ENCODE measurements at regions not wholly inside any gene's neighbourhood (a gene's known extent, or its start where the extent isn't known, plus 50 kb on each side); places are given as distances from the start of the nearest gene placed in this dataset.

GRCh38 chr7:54847921-54848320 lies 88.9 kb upstream of the SEC61G start:
- DNase-seq, result no peak

- no peak for DNase-seq
These were observed 97.8 kb upstream of the SEC61G start for GRCh38 chr7:54856856-54857255.

GRCh38 chr7:54857294-54857693 lies 98.3 kb upstream of the SEC61G start:
- DNase-seq, result no peak

GRCh38 chr7:54858008-54858692 lies 99.1 kb upstream of the SEC61G start:
- DNase-seq, result no peak

- no peak for DNase-seq
These were observed 100.1 kb upstream of the SEC61G start for GRCh38 chr7:54859066-54859465.

GRCh38 chr7:54859545-54859944 lies 100.5 kb upstream of the SEC61G start:
- no peak for DNase-seq

GRCh38 chr7:54860003-54860775 lies 101.2 kb upstream of the SEC61G start:
- no peak for DNase-seq

- DNase-seq, result no peak
These were observed 101.8 kb upstream of the SEC61G start for GRCh38 chr7:54860843-54861242.

- DNase-seq, result no peak
These were observed 105.7 kb upstream of the SEC61G start for GRCh38 chr7:54864663-54865062.

GRCh38 chr7:54869523-54869922 lies 110.5 kb upstream of the SEC61G start:
- DNase-seq, result no peak

- no peak for DNase-seq
These were observed 115.8 kb upstream of the SEC61G start for GRCh38 chr7:54874804-54875203.

- DNase-seq, result no peak
These were observed 118.7 kb upstream of the SEC61G start for GRCh38 chr7:54877683-54878082.

- DNase-seq, result no peak
These were observed 119.3 kb upstream of the SEC61G start for GRCh38 chr7:54878339-54878738.

- no peak for DNase-seq
These were observed 120.8 kb upstream of the SEC61G start for GRCh38 chr7:54879776-54880175.

GRCh38 chr7:54880326-54880989 lies 121.4 kb upstream of the SEC61G start:
- DNase-seq, result no peak

GRCh38 chr7:54881816-54882520 lies 123.0 kb upstream of the SEC61G start:
- no peak for DNase-seq

GRCh38 chr7:54882694-54883093 lies 123.7 kb upstream of the SEC61G start:
- no peak for DNase-seq

GRCh38 chr7:54883576-54883975 lies 124.6 kb upstream of the SEC61G start:
- no peak for DNase-seq

- no peak for DNase-seq
These were observed 126.3 kb upstream of the SEC61G start for GRCh38 chr7:54885285-54885684.

GRCh38 chr7:54888067-54888733 lies 129.2 kb upstream of the SEC61G start:
- DNase-seq, result no peak

- no peak for DNase-seq
These were observed 129.7 kb upstream of the SEC61G start for GRCh38 chr7:54888734-54889082.

- no peak for DNase-seq
These were observed 120.9 kb upstream of the EGFR start for GRCh38 chr7:54897891-54898290.

Data from hematopoietic multipotent progenitor cell treated with erythropoietin and hydrocortisone succinate and interleukin-3 and kit ligand, for 4 days (in vitro differentiated cells).